Type B pancreatic cell (in vitro differentiated cells): ENCODE measurements at regions not wholly inside any gene's neighbourhood (a gene's known extent, or its start where the extent isn't known, plus 50 kb on each side); places are given as distances from the start of the nearest gene placed in this dataset.

Source experiments
- DNase-seq: peaks from one replicate; pipeline ENCODE4 v3.0.0; 2021; ENCODE audit warnings: mixed read lengths; ENCODE audit not compliant: unreplicated experiment; ENCODE audit errors: extremely low spot score
- H3K27ac Mint-ChIP-seq: 2 replicates; pipeline ENCODE4 v1.8.0; 2021; ENCODE audit warnings: mild to moderate bottlenecking, mixed read lengths
- H3K27me3 Mint-ChIP-seq: 2 replicates; pipeline ENCODE4 v1.8.0; 2021; ENCODE audit warnings: mixed read lengths
- H3K36me3 Mint-ChIP-seq: 2 replicates; pipeline ENCODE4 v1.8.0; 2021; ENCODE audit warnings: mixed read lengths
- H3K4me1 Mint-ChIP-seq: one replicate; pipeline ENCODE4 v1.8.0; 2021; ENCODE audit warnings: mixed read lengths; ENCODE audit not compliant: unreplicated experiment
- H3K4me3 Mint-ChIP-seq: 2 replicates; pipeline ENCODE4 v1.8.0; 2021; ENCODE audit warnings: mild to moderate bottlenecking, mixed read lengths
- H3K9me3 Mint-ChIP-seq: 2 replicates; pipeline ENCODE4 v1.8.0; 2021; ENCODE audit warnings: mixed read lengths
- TF ChIP-seq, protein P1 (sequence below): fragments of 200-600 bp; sonication (generic); conservative IDR thresholded peaks from 2 replicates; pipeline ENCODE4 v1.5.0; 2021; ENCODE audit warnings: antibody characterized with exemption, mild to moderate bottlenecking

DNA sequence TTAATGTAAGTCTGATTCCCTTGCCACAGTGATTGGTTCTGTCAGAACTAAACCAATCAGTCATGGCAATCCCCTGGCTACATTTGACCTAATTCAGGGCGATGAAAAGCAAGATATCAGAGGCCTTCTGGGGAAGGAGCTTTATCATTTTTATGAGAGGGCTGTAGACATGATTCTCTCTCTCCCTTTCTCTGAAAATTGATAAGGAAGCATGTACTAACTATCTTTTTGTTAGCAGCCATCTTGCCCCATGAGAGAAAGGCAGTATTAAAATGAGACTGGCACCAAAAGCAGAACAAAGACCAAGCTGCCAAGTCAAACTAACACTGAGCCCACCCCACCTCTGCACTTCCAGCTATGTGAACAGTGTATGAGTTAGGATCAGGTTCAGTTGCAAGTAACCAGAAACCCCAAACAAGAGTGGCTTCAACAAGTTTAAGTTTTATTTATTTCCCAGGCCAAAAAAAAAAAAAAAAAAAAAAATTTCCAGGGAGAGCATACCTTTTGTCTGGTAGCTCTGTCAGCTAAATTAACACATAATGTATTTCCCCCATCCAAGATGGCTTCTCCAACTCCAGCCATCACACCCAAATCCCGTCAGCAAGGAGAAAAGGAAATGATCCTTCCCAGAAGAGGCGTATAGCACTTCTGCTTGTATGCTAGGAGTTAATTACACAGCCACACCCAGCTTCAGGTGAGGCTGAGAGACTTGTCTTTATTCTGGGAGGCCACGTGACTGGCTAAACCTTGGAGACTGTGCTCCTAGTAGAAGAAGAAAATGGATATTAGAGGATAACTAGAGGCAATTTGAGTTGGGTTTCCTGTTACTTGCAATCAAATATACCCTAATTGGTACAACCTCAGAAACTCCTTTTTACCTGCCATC, 105.8 kb upstream of the RALGPS2 start:
- no peak for DNase-seq
- peaks cover 5% of the 10 kb centered on the region for H3K9me3 Mint-ChIP-seq
- no peak overlapping the region for H3K27ac Mint-ChIP-seq
- TF ChIP-seq, protein P1, sequence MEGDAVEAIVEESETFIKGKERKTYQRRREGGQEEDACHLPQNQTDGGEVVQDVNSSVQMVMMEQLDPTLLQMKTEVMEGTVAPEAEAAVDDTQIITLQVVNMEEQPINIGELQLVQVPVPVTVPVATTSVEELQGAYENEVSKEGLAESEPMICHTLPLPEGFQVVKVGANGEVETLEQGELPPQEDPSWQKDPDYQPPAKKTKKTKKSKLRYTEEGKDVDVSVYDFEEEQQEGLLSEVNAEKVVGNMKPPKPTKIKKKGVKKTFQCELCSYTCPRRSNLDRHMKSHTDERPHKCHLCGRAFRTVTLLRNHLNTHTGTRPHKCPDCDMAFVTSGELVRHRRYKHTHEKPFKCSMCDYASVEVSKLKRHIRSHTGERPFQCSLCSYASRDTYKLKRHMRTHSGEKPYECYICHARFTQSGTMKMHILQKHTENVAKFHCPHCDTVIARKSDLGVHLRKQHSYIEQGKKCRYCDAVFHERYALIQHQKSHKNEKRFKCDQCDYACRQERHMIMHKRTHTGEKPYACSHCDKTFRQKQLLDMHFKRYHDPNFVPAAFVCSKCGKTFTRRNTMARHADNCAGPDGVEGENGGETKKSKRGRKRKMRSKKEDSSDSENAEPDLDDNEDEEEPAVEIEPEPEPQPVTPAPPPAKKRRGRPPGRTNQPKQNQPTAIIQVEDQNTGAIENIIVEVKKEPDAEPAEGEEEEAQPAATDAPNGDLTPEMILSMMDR, result no peak
- no peak overlapping the region for H3K4me3 Mint-ChIP-seq
- H3K27me3 Mint-ChIP-seq, result no peaks in the 10 kb centered on the region
- no peaks in the 10 kb centered on the region for H3K4me1 Mint-ChIP-seq
- no peaks in the 10 kb centered on the region for H3K36me3 Mint-ChIP-seq

- no peaks in the 10 kb centered on the region for H3K36me3 Mint-ChIP-seq
- TF ChIP-seq, protein P1, result no peak
- DNase-seq, result no peak
- no peak overlapping the region for H3K4me3 Mint-ChIP-seq
- no peak overlapping the region for H3K27ac Mint-ChIP-seq
- H3K9me3 Mint-ChIP-seq, result peaks cover 5% of the 10 kb centered on the region
- H3K27me3 Mint-ChIP-seq, result no peaks in the 10 kb centered on the region
- peaks cover under 1% of the 10 kb centered on the region for H3K4me1 Mint-ChIP-seq
Measured at GRCh38 chr1:178620584-178621475, 104.2 kb upstream of the RALGPS2 start.

DNA sequence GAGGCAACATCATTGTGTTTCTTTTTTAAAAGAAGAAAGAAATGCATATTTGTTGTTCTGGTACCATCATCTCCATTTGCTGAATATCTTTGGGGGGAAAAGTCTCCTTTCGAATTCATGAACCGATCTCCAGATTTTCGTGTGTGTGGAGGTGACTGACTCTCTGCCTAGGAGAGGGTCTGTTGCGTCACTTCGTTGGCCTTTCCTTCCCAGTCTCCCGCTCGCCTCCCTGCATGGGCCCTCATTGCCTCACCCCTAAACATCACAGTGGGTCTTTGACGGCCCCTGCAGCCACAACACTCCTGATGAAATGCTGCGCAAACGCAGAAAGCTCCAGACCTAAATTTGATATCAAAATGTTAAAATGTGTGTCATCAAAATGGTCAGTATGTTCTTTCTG, 103.2 kb upstream of the RALGPS2 start:
- H3K36me3 Mint-ChIP-seq, result no peaks in the 10 kb centered on the region
- no peak for DNase-seq
- peaks cover 4% of the 10 kb centered on the region for H3K9me3 Mint-ChIP-seq
- no peak overlapping the region for H3K4me3 Mint-ChIP-seq
- peaks cover 9% of the 10 kb centered on the region for H3K4me1 Mint-ChIP-seq
- H3K27me3 Mint-ChIP-seq, result no peaks in the 10 kb centered on the region
- no peak overlapping the region for H3K27ac Mint-ChIP-seq
- TF ChIP-seq, protein P1, result no peak

DNA sequence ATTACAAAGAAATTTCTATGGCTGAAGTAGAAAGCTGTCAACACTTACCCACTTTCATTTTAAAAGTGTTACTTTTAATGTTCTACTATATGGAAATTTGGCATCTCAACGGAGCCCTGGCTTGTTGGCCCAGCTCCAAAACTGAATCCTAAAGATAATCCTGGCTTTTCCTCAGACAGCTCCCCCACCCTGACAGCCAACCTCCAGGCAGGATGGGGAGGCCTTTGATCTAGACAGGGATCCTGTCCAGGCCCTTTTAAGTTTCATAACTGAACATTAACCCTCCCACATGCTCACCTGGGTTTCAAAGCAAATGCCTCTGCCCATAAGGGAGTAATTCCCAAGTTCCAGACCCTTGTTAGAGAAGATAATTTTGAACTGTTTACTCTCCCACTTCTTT, 99.3 kb upstream of the RALGPS2 start:
- H3K36me3 Mint-ChIP-seq, result no peaks in the 10 kb centered on the region
- H3K27me3 Mint-ChIP-seq, result no peaks in the 10 kb centered on the region
- peaks cover 25% of the 10 kb centered on the region for H3K4me1 Mint-ChIP-seq
- TF ChIP-seq, protein P1, result no peak
- DNase-seq, result no peak
- H3K4me3 Mint-ChIP-seq, result no peak overlapping the region
- no peaks in the 10 kb centered on the region for H3K9me3 Mint-ChIP-seq
- H3K27ac Mint-ChIP-seq, result no peak overlapping the region

GRCh38 chr1:178627037-178627436, 98.0 kb upstream of the RALGPS2 start:
- H3K4me3 Mint-ChIP-seq, result no peak overlapping the region
- no peak overlapping the region for H3K27ac Mint-ChIP-seq
- no peaks in the 10 kb centered on the region for H3K27me3 Mint-ChIP-seq
- no peak for DNase-seq
- H3K4me1 Mint-ChIP-seq, result peaks cover 25% of the 10 kb centered on the region
- TF ChIP-seq, protein P1, result no peak
- no peaks in the 10 kb centered on the region for H3K9me3 Mint-ChIP-seq
- H3K36me3 Mint-ChIP-seq, result no peaks in the 10 kb centered on the region
